MM.1S (cell line): ENCODE measurements at regions not wholly inside any gene's neighbourhood (a gene's known extent, or its start where the extent isn't known, plus 50 kb on each side); places are given as distances from the start of the nearest gene placed in this dataset.

Experiments used
- DNase-seq: peaks from one replicate; pipeline ENCODE4 v3.0.0-alpha.2; 2015
- H2AFZ ChIP-seq: fragments of 300-600 bp; sonication (generic); 2 replicates; pipeline ENCODE4 v1.6.0; 2016; ENCODE audit warnings: antibody characterized with exemption, low read length
- H3F3A ChIP-seq: fragments of 300-600 bp; sonication (generic); 2 replicates; pipeline ENCODE4 v1.6.1; 2016; ENCODE audit warnings: mild to moderate bottlenecking, antibody characterized with exemption, low read length, moderate library complexity, mixed read lengths; ENCODE audit not compliant: insufficient read depth
- H3K27ac ChIP-seq: fragments of 300-600 bp; sonication (generic); 2 replicates; pipeline ENCODE4 v1.5.1; 2016; ENCODE audit warnings: mild to moderate bottlenecking, low read length
- H3K27me3 ChIP-seq: fragments of 300-600 bp; sonication (generic); replicated peaks from 2 replicates; pipeline ENCODE4 v1.6.0; 2016; ENCODE audit warnings: low read length; ENCODE audit not compliant: insufficient read depth
- H3K36me3 ChIP-seq: fragments of 300-600 bp; sonication (generic); replicated peaks from 2 replicates; pipeline ENCODE4 v1.6.1; 2016; ENCODE audit warnings: mild to moderate bottlenecking, low read length, mixed read lengths; ENCODE audit not compliant: insufficient read depth
- H3K4me1 ChIP-seq: fragments of 300-600 bp; sonication (generic); 2 replicates; pipeline ENCODE4 v1.6.1; 2016; ENCODE audit warnings: low read length, mixed read lengths
- H3K4me2 ChIP-seq: fragments of 300-600 bp; sonication (generic); 2 replicates; pipeline ENCODE4 v1.6.0; 2016; ENCODE audit warnings: low read depth, low read length
- H3K4me3 ChIP-seq: fragments of 300-600 bp; sonication (generic); 2 replicates; pipeline ENCODE4 v1.5.1; 2016; ENCODE audit warnings: low read length, mixed read lengths
- H3K79me2 ChIP-seq: fragments of 300-600 bp; sonication (generic); 2 replicates; pipeline ENCODE4 v1.6.1; 2016; ENCODE audit warnings: mixed run types, low read length, mixed read lengths
- H3K9ac ChIP-seq: fragments of 300-600 bp; sonication (generic); 2 replicates; pipeline ENCODE4 v1.6.1; 2016; ENCODE audit warnings: low read length, mixed read lengths
- H3K9me2 ChIP-seq: fragments of 300-600 bp; sonication (generic); replicated peaks from 2 replicates; pipeline ENCODE4 v1.6.1; 2016; ENCODE audit warnings: mild to moderate bottlenecking, low read length, mixed read lengths; ENCODE audit not compliant: insufficient read depth
- H3K9me3 ChIP-seq: fragments of 300-600 bp; sonication (generic); replicated peaks from 2 replicates; pipeline ENCODE4 v1.6.1; 2016; ENCODE audit warnings: mild to moderate bottlenecking, low read length, mixed read lengths; ENCODE audit not compliant: insufficient read depth
- H4K20me1 ChIP-seq: fragments of 300-600 bp; sonication (generic); 2 replicates; pipeline ENCODE4 v1.6.1; 2016; ENCODE audit warnings: mild to moderate bottlenecking, low read length, moderate library complexity, mixed read lengths; ENCODE audit not compliant: insufficient read depth
- CTCF ChIP-seq: fragments of 300-600 bp; sonication (generic); IDR thresholded peaks from 2 replicates; pipeline ENCODE4 v1.5.1; 2016; ENCODE audit warnings: antibody characterized with exemption, low read length, mixed read lengths
- EZH2 ChIP-seq: fragments of 300-600 bp; sonication (generic); optimal IDR thresholded peaks from 2 replicates; pipeline ENCODE3; 2017; ENCODE audit warnings: low read depth, mild to moderate bottlenecking, antibody characterized with exemption, low read length, mixed read lengths
- EZH2phosphoT487 ChIP-seq: fragments of 300-600 bp; sonication (generic); IDR thresholded peaks from 2 replicates; pipeline ENCODE4 v1.6.1; 2018; ENCODE audit warnings: antibody characterized with exemption, low read length

- Histone ChIP-seq H3K9ac (no peak overlapping the region), H3F3A (no peaks in the 10 kb centered on the region), H3K27me3 (no peaks in the 10 kb centered on the region), H3K36me3 (no peaks in the 10 kb centered on the region), H2AFZ (no peak overlapping the region), H3K27ac (no peak overlapping the region), H3K4me1 (no peaks in the 10 kb centered on the region), H3K4me2 (no peak overlapping the region), H3K4me3 (no peak overlapping the region), H3K9me3 (no peaks in the 10 kb centered on the region), H3K79me2 (no peaks in the 10 kb centered on the region), H3K9me2 (no peaks in the 10 kb centered on the region), H4K20me1 (no peaks in the 10 kb centered on the region)
- no peak for DNase-seq
- TF ChIP-seq EZH2phosphoT487 = no peak
- no peak for TF ChIP-seq CTCF
- no peak for TF ChIP-seq EZH2
These were observed 188.0 kb upstream of the NT5C1B start for GRCh38 chr2:18777250-18777812.

GRCh38 chr2:18771212-18771611 is 181.8 kb upstream of the NT5C1B start:
- TF ChIP-seq EZH2 (no peak), CTCF (no peak), EZH2phosphoT487 (no peak)
- no peaks in the 10 kb centered on the region for H4K20me1 ChIP-seq
- no peaks in the 10 kb centered on the region for H3F3A ChIP-seq
- no peaks in the 10 kb centered on the region for H3K9me2 ChIP-seq
- no peaks in the 10 kb centered on the region for H3K36me3 ChIP-seq
- DNase-seq = no peak
- H2AFZ ChIP-seq = no peak overlapping the region
- H3K27ac ChIP-seq = no peak overlapping the region
- no peaks in the 10 kb centered on the region for H3K9me3 ChIP-seq
- H3K4me2 ChIP-seq = no peak overlapping the region
- H3K4me3 ChIP-seq = no peak overlapping the region
- H3K79me2 ChIP-seq = no peaks in the 10 kb centered on the region
- H3K4me1 ChIP-seq = no peaks in the 10 kb centered on the region
- no peaks in the 10 kb centered on the region for H3K27me3 ChIP-seq
- no peak overlapping the region for H3K9ac ChIP-seq

GRCh38 chr2:18763338-18763737 is 174.0 kb upstream of the NT5C1B start:
- Histone ChIP-seq H3K9me3 (no peaks in the 10 kb centered on the region), H3K79me2 (no peaks in the 10 kb centered on the region), H3K27ac (no peak overlapping the region), H3F3A (no peaks in the 10 kb centered on the region), H3K4me2 (no peak overlapping the region), H3K9me2 (no peaks in the 10 kb centered on the region), H4K20me1 (no peaks in the 10 kb centered on the region), H3K36me3 (no peaks in the 10 kb centered on the region), H2AFZ (no peak overlapping the region), H3K4me1 (no peaks in the 10 kb centered on the region), H3K27me3 (no peaks in the 10 kb centered on the region), H3K4me3 (no peak overlapping the region), H3K9ac (no peak overlapping the region)
- no peak for DNase-seq
- TF ChIP-seq EZH2phosphoT487 (no peak), CTCF (no peak), EZH2 (no peak)
